ENCODE measurements at regions not wholly inside any gene's neighbourhood (a gene's known extent, or its start where the extent isn't known, plus 50 kb on each side); places are given as distances from the start of the nearest gene placed in this dataset.

DNA sequence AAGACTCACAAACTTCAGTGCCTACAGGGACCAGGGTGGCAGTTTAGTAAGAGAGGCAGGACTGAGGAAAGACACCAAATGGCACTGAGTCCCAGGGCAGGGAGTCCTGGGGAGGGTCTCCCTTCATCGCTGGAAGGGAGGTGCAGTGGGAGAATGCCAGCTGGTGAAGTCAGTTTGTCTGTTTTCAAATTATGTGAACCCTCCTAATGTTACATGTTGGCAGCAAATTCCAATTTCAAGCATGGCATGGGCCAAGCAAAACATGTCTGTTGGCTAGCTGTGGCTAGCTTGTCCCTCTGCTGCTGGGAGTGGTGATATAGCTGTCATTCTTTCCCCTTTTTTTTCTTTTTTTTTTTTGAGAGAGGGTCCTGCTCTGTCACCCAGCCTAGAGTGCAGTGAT, 55.9 kb upstream of the HAAO start:
- H3K27ac ChIP-seq: no peak overlapping the region
- TF ChIP-seq, protein P1, sequence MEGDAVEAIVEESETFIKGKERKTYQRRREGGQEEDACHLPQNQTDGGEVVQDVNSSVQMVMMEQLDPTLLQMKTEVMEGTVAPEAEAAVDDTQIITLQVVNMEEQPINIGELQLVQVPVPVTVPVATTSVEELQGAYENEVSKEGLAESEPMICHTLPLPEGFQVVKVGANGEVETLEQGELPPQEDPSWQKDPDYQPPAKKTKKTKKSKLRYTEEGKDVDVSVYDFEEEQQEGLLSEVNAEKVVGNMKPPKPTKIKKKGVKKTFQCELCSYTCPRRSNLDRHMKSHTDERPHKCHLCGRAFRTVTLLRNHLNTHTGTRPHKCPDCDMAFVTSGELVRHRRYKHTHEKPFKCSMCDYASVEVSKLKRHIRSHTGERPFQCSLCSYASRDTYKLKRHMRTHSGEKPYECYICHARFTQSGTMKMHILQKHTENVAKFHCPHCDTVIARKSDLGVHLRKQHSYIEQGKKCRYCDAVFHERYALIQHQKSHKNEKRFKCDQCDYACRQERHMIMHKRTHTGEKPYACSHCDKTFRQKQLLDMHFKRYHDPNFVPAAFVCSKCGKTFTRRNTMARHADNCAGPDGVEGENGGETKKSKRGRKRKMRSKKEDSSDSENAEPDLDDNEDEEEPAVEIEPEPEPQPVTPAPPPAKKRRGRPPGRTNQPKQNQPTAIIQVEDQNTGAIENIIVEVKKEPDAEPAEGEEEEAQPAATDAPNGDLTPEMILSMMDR (conservative IDR thresholded peaks at IDR 0.05): no peak
- TF ChIP-seq ZFX (IDR thresholded peaks at IDR 0.05): no peak

DNA sequence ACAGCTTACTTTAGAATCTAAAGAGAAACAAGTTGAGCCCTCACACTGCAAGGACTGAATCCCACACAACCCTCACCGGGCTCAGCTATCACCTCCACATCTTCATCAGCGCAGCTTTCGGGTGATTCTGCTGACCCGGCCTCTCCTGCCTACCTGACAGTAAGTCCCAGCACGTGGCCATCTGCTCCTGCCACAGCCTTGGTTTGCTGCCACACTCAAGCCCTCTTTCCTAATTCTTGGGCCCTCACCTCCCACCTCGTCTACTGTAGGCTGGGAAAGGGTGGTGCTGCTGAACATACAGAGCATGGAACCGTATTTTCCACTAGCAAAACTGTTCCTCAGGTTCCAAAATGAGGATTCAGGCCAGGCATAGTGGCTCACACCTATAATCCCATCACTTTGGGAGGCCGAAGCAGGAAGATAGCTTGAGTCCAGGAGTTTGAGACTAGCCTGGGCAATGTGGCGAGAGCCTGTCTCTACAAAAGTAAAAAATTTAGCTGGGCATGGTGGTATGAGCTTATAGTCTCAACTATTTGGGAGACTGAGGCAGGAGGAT, 55.3 kb upstream of the HAAO start:
- no peak overlapping the region for H3K27ac ChIP-seq
- no peak for TF ChIP-seq ZFX (IDR thresholded peaks at IDR 0.05)
- TF ChIP-seq, protein P1 (conservative IDR thresholded peaks at IDR 0.05): no peak

DNA sequence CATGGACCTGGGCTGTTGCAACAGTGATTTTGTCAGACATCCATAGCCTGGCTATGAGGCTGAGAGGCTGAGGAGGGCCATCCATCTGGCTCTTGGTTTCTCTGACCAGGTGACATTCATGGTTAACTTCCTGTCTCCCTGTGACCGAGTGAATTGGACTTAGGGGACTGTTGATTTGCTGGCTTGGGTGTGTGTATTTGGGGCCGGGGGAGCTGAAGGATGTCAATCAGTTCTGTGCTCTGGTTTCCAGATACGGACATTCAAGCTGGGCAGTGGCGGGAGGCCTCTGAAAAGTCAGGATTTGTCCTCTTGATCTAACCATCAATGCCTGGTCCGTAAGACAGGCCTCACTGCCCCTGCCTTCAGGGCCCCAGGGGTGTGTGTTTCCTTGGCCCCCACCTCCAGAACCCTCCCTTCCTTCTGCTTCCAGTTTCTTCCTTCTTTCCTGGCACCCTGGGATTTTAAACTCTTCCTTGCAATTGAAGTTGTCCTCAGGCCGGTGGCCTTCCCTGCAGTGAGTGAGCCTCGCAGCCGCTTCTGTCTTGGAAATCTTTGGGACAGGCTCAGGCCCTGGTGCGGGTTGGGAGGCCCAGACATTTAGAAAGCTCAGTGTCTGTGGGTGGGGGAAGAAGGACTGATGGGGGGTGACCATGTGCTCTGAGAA, 54.7 kb upstream of the HAAO start:
- H3K27ac ChIP-seq: no peak overlapping the region
- TF ChIP-seq, protein P1 (conservative IDR thresholded peaks at IDR 0.05): no peak
- TF ChIP-seq ZFX (IDR thresholded peaks at IDR 0.05): no peak

DNA sequence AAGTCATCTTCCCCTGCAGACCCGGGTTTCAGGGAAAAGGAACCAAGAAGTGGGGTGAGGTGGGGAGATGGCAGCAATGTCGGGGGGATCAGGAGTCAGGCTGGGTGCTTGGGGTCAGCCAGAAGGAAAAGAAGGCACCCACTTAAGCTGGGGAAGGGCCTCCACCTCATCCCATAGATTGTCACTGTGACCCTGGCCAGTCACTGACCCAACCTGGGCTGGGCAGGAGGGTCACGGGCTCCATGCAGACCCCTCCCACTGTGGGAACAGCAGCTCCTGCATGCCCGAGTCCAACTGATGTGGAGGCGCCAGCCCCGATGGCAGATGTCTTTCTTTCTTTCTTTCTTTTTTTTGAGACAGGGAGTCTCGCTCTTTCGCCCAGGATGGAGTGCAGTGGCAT, 53.6 kb upstream of the HAAO start:
- no peak overlapping the region; the same call in 1 of the 2 replicates for H3K27ac ChIP-seq
- TF ChIP-seq, protein P1 (conservative IDR thresholded peaks at IDR 0.05): no peak
- no peak for TF ChIP-seq ZFX (IDR thresholded peaks at IDR 0.05)

DNA sequence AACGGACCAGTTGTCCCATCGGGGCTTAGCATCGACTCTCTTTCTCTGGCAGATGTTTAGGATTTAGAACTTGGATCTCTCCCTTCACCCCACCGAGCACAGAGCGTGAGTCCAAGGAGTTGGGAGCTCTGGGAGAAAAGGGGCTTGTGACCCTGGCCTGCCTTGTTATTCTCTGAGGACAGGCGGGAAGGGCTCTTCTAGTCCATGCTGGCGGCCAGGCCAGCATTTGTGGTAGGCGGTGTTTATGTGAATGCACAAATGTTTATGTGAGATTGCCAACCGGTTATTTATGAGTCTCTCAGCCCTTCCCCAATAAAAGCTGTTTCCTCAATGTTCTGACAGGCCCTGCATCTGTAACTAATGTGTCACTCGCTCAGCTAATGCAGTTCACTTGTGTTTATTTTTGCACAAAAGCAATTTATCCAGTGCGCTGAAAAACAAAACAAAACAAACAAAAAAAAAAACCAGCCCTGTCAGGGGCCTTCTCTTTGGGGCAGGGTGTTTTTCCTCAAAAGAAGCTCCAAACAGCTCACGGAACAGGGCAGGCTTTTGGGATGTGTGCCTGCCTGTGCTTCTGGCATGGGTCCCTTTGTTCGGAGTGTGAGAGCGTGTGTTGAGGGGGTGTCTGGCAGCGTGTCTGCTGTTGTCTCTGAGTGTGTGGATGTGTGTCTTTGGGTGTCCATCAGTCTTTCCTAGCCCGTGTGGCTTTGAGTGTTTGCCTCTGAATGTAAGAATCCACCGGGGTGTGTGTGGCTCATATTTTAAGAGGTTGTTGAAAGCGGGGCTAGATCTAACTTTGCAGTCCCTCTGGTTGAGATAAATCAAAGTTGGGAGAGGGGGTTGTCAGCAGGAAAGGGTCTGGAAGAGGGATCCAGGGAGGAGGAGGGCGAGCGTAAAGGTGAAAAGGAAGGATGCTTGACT, 52.8 kb upstream of the HAAO start:
- H3K27ac ChIP-seq: peak overlapping the region; percentile 17; the same call in 1 of the 2 replicates
- no peak for TF ChIP-seq ZFX (IDR thresholded peaks at IDR 0.05)
- TF ChIP-seq, protein P1 (conservative IDR thresholded peaks at IDR 0.05): no peak

DNA sequence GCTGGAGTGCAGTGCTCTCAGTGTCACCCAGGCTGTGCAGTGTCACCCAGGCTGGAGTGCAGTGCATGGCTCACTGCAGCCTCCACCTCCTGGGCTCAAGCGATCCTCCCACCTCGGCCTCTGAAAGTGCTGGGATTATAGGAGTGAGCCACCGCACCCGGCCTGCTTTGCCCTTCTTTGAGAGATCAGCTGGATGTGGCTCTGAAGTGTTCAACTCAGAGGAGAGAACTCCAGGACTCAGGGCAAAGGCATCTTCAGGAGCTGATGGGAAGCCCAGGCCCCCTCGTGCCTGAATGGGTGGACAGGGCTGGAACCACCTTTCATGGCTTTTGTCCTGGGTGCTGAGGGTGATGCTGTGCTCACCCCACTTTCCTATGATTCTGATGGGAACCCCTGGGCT, 52.0 kb upstream of the HAAO start:
- TF ChIP-seq ZFX (IDR thresholded peaks at IDR 0.05): no peak
- TF ChIP-seq, protein P1 (conservative IDR thresholded peaks at IDR 0.05): no peak
- no peak overlapping the region; the same call in 1 of the 2 replicates for H3K27ac ChIP-seq

DNA sequence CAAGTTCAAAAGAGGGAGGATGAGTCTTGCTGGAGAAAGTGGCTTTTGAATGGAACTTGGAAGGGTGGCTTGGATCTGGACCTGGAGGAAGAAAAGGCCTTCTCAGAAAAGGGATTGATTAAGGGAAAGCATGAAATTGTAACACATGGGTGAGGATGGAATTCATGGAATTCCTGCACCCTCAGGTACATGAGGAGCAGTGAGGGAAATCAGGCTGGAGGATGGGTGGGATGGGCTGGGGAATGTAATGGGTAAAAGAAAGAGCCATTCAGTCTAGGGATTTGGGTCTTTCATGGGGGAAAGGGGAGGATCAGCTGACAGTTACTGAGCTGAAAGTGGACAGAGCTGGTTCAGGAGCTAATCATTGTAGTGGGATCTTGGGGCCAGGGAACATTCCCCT, 51.2 kb upstream of the HAAO start:
- H3K27ac ChIP-seq: no peak overlapping the region
- TF ChIP-seq ZFX (IDR thresholded peaks at IDR 0.05): no peak
- TF ChIP-seq, protein P1 (conservative IDR thresholded peaks at IDR 0.05): no peak
